ENCODE measurements at regions not wholly inside any gene's neighbourhood (a gene's known extent, or its start where the extent isn't known, plus 50 kb on each side); places are given as distances from the start of the nearest gene placed in this dataset.
A peak's percentile ranks its signal among the peaks of the same experiment; 100 is the strongest.
"Not testable (repeated sequence)": the region's sequence is repeated elsewhere in the genome, so short reads cannot be mapped to it uniquely, and the experiment has no call there.

DNA sequence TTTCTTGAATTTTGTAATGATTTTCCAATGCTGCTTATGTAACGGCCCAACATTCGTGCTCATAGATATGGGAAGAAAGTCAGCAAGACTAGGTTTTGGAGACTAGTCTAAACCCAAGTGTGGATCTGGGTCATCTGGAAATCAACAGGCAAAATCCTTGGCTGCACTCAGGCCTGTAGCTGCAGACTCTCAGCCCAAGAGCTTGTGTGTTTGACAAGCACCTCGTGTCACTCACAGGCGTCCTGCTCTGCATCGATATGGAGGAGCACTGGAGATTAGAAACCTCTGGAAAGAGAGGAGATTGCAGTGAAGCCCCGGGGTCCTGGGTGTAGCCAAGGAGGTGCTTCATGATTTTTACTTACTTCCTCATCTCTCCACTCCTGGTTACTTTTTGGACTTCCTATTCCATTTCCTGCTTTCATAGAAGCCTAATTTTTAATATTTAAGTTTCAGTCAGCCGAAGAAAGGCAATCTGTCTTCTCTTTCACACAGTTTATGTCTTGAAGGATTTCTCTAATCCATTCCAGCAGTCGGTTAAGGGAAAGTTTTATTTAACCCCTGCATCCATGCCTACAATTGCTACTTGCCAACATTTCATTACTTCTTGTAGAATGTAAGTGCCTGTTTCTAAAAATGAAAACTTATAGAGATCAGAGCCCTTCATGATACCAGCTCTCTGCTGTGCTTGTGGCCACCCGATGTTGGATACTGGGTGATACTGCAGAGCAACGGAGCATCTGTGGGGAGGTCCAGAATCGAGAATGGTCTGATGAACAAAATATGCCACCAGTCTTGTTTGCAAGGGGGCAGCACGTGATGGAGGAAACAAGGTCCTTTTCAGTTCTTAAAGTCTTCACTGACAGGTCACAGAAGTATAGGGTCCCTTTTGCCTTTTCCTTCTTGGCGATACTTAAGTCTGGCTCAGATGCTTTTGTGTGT, 296.3 kb downstream of the QKI start:
- DNase-seq (ENCODE audit: low spot score), result peak; percentile 27

DNA sequence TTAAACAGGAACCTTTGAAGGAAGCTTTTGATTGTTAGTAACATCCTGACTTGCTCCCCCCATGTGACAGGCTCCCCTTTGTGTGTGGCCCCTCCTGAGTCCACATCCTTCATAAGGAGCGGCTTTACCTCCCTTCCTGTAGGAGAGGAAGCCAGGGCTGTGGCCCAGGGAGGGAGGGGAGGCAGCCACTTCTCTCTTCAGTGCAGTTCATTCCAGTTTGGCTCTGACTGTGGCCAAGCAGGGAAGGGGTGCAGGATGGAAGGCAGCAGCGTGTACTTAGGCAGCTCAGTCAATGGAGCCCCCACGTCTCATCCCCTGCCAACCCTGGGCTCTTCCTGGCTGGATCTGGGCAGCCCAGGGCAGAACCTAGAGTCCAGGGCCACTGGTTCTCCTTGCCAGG, 295.2 kb downstream of the QKI start:
- DNase-seq (ENCODE audit: low spot score), result no peak

DNA sequence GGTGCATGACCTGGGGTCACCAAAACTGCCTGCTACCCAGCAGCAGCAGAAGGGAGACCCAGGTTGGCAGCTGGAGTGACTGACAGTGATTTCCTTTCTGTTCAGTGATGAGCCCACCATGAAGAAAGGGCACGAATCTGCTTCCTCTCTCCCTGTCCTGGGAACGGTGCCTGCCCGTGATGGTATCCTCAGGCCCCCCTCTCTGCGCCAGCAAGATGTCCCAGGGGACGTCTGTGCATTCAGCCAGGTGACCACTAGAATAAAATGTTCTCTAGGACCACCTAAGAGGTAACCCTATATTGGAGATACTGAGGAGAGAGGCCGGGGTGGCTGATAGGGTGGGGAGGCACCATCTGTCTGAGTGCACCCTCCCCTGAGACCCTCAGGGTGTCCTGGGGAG, 294.7 kb downstream of the QKI start:
- DNase-seq (ENCODE audit: low spot score), result no peak

DNA sequence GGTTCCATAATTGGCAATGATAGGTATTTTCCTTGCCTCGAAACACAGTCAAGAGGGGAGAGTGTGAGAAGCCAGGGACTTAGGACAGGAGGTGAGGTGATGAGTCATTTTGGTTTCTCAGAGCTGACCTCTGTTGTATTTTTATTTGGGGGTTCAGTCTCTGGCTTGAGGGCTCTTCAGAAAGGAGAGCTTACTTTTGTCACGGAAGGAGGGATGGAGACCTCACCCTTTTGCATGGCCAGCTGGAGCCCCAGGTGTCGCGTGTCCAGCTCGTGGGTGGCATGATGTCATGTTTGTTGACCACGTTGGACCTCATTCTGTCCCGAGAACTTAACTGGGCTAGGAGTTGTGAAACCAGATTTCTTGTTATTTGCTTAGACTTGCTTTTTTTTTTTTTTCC, 293.9 kb downstream of the QKI start:
- no peak for DNase-seq (ENCODE audit: low spot score)

DNA sequence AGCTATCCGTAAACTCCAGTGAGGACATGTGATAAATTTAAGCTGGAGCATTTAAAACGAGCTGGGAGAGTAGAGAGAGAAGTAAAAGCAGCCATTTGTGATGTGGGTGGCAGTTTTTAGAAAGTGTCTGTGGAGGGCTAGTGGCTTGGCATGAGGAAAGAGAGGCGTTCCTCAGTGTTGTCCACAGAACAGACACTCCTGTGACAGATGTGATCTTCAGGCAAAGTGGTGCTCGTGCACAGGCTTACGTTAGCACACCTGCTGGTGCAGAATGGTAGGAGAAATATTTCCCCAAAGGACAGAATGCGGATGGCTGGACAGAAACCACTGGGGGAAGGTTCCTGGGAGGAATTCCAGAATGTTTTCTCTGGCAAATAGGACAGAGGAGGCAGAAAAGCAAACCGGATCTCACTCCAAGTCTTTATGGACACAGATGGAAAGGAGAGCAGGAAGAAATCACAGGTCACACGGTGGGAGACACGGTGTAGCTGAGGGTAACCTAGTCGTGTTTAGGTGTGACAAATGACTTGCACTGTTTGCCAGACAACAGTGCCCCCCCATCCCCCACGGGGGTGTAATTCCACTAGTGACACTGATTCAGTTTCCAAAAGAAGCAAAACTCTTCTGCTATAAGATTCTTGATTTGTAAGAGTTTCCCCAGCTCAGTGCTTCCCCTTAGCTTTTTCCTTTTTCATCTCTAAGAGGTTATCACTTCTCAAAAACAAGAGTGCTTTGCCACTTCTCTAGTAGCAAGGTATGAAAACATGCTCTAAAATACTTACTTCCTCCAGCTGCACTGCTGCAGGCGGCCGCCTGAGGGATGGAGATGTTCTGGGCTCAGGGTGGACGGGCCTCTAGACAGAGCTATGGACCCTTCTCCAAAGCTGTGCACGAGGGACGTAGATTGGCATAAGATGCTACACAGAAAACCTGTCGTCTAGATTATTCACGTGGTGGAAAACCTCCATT, 293.2 kb downstream of the QKI start:
- DNase-seq (ENCODE audit: low spot score), result no peak

DNA sequence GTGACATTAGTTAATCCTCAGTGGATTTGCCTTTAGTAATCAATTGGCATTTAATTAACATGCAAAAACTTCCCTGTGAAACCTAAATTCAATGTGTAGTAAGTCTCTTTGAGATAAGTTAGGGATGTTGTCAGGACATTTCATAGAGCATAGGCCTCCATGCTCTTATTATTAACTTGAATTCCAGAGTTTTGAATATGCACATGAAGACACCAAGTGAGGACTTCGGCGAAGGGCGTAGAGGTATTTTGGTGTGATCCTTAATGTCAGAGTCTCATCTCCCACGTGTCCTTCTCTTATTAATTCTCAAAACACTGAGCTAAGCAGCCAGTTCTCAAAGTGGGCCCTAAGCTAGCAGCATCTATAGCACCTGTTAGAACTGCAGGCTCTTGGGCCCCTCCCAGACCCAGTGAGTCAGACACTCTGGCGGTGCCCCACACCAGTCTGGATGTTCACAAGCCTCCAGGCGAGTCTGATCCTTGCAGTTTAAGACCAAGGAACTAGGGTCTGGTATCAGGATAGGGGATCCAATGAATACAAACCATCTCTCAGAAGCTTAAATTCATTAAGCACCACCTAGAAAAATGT, 292.1 kb downstream of the QKI start:
- DNase-seq (ENCODE audit: low spot score), result no peak

DNA sequence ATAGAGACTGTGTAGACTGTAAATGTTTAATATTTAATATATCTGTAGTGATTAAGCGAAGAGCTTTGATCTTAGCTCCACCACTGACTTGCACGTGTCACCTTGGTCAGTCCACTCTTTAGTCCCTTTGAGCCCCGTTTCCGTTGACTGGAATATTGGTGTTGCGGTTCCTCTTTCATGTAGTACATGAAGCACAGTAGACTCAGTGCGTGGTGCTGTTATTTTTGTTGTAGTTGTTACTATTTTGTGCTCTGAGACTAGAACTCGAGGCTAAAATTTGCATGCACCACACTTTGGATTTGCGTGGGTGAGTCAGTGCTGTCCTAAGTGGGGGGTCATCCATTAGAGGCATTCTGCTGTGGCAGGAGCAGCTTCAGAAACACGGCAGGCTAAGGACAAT, 291.4 kb downstream of the QKI start:
- DNase-seq (ENCODE audit: low spot score), result no peak

DNA sequence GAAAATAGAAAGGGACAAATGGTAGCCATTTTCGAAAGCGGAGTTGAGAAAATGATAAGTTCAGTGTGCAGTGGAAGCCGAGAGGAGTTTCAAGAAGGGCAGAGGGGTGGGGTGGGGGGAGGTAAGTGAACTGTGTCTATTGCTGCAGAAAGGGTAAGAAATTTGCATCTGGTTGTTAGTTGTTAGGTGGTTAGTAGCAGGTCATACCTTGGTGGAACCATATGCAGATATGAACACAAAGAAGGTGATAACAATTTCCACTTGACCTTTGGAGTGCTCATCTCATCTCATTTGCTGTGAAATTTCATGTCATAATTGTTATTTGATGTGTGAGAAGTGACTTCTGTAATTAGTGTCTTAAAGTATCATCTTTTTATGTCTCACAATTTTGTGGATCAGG, 288.2 kb downstream of the QKI start:
- no peak for DNase-seq (ENCODE audit: low spot score)

DNA sequence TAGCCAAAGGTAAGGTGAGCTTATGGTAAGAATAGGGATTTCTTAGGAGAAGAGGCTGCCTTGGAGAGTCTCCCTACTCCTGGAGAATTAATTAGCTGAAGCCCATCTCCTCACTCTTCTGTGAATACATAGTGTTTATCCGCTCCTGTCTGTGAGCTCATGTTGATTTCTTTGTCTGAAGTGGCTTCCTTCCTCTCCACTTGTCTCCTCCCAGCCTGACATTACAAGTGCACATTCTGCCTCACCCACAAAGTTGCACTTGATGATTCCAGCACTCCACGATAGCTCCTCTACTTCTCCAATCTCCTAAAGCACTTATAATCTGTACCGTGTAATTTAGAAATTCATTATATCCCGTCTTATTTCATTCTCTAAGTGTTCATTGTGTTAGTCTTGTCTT, 287.2 kb downstream of the QKI start:
- no peak for DNase-seq (ENCODE audit: low spot score)

DNA sequence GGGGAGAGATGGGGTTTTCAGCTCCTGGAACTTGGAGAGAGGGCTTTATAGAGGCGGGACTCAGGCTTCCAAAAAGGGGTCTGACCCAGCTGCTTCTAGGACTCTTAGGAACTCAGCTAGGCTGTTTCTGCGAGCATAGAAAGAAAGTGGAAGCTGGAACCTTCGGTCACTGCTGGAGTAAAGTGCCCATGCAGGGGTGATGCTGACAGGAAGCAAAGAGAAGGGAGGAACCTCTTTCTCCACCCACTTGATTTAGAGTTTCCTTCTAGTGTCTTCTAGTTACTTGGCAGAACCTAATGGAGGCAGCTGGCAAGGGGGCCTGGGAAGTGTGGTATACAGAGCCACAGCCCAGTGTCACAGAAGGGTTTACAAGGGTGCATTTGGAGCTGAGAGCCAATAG, 283.6 kb downstream of the QKI start:
- DNase-seq (ENCODE audit: low spot score), result no peak

DNA sequence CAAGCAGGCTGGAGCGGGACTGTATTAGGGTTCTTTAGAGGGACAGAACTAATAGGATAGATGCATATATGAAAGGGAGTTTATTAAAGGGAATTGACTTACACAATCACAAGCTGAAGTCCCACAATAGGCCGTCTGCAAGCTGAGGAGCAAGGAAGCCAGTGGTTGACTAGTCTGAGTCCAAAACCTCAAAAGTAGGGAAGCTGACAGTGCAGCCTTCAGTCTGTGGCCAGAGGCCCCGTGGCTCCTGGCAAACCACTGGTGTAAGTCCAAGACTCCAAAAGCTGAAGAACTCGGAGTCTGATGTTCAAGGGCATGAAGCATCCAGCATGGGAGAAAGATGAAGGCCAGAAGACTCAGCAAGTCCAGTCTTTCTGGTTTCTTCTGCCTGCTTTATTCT, 281.8 kb downstream of the QKI start:
- DNase-seq (ENCODE audit: low spot score), result not testable (repeated sequence)

DNA sequence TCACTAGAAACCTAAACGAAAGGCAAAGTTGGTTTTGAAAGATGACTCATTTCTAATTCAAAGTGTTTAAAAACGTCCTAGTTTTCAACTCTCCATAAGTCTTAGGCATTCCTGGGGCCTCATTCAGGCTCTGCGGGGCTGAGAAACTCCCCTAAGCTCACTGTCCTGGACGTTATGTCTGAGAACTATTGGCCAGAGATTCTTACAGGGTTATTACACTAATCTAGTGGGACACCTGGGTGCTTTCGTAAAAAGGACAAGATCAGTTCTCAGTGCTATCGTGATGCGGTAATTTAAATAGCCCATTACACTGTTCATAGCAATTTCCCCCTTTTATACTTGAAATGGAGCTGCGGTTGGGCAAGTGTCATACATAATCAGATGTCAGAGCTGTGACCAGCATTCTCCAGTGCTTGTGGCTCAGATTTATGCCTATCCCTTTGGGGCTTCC, 280.9 kb downstream of the QKI start:
- DNase-seq (ENCODE audit: low spot score), result no peak

DNA sequence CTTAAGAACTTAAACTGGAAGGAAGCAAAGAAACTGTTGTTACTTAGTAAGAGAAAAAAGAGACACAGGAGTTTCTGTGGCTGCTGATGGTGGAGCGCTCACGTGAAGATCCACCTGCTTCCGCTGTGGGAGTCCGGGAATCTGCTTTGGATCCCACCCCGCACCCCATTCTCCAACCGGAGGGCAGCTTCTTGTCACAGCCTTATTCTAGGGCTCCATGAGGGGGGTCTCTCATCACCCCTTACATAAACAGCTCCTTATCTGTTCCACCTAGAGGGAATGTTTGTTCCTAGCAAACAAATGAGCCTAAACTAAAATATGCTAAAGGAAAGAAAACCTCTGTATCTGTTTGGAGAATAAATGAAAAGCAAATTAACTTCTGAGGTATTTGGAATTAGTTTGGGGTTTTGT, 280.5 kb downstream of the QKI start:
- no peak for DNase-seq (ENCODE audit: low spot score)

DNA sequence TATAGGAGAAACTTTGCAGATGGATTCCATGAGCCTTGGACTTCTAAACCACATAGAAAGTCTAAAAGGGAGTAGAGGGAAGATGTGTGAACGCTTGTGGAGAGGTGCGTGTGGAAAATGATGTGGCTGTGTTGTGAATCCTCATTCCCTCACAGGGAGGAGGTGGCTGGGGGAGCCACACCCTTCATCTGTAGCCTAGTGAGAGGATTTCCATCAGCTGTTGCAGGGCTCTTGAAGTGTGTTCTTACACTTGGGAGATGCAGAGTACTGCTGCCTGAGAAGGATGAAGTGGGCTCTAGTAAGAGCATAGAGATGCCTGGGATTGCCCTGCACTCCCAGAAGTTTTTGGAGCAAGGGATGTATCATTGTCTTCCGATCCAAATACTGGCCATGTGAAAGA, 279.6 kb downstream of the QKI start:
- DNase-seq (ENCODE audit: low spot score), result no peak

DNA sequence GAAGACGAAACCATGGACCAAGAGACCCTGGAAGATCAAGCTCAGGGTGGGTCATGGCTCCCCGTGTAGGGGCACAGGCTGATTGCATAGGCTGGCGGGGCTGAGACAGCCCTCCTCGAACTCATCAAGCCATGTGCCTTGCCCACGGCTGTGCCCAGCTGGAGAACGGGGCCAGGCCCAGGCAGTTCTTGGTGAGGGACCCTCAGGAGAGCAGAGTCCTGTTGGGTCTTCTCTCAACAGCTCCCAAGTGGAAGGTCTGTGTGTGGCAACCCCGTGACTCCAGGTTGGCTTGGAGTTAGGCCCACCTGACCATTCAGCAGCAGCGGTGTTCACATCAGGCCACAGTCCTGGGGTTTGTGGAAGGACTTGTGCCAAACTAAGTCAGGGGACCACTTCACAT, 276.5 kb downstream of the QKI start:
- no peak for DNase-seq (ENCODE audit: low spot score)

DNA sequence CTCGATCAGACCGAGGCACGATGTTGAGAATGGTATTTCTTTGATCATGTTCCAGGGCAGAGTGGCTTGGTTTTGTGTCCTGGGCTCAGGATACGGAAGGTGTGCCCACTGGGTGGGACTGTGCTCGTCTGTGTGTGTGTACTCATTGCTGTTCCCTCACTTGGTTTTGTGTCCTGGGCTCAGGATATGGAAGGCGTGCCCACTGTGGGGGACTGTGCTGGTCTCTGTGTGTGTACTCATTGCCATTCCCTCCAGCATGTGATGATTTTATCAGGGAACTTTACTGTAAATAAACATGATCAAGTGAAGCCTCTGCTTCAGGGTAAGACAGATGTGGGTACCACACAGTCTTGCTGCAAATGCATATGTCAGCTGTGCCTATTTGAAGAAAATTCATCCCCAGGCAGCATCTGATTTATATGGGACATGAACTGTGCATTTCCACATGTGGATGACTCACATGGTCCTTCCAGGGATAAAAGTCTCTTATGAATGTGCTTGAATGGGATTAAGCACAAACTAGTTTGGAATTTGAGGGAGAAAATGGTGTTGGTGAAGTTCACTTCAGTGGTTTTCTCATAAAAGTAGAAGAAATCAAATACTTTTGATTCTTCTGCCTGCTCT, 274.3 kb downstream of the QKI start:
- DNase-seq (ENCODE audit: low spot score), result no peak

DNA sequence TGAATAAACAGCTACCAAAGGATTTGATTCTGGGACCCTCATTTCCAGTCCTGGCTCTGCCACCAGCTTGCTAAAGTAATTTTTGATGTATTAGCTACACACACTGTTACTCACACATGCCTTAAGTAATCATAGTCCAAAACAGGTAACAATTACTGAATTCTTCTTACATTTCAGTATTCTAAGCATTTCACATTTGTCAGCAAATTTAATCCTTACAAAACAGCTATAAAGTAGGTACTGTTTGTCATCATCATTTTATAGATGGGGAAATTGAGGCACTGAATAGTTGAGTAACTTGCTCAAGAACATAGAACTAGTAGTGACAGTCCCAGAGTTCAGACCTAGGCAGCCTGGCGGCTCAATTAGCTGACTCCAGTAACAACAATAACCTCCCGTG, 272.6 kb downstream of the QKI start:
- no peak for DNase-seq (ENCODE audit: low spot score)

DNA sequence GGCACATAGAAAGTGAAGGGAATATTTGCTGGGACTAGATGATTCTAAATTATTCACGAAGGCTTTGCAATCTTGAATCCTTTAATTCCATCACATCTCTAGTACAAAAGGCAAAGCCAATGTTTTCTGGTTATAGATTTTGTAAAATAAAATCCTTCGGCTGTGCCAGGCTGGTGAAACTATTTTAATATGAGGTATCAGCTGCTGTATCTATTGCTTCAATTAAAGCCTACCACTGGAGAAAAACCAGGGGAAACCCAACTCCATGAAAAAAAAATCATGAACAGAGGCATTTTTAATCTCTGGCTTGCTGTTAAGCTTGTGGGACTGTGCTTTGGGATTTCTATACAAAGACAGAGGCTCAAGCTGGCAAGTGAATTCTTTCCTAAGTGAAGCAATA, 271.8 kb downstream of the QKI start:
- no peak for DNase-seq (ENCODE audit: low spot score)

DNA sequence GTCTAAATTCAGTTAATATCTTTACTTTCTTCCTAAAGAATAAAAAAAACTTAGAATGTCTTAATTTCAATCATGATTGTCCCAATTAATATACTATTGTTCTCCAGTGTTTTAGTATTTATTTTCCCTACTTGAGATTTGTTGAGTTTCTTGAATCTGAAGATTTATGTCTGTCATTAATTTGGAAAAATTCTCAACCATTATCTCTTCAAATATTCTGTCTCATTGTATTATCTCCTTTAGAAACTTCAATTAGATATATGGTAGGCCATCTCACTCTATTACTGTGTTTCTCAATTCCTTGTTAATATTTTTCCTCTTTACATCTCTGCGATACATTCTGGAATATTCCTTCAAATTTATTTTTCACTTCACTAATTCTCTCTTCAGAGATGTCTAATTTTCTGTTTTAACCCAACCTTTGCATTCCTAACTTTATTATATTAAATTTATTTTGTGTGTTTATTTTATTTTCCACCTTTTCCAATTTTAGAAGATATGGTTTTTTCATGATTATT, 268.6 kb downstream of the QKI start:
- no peak for DNase-seq (ENCODE audit: low spot score)

DNA sequence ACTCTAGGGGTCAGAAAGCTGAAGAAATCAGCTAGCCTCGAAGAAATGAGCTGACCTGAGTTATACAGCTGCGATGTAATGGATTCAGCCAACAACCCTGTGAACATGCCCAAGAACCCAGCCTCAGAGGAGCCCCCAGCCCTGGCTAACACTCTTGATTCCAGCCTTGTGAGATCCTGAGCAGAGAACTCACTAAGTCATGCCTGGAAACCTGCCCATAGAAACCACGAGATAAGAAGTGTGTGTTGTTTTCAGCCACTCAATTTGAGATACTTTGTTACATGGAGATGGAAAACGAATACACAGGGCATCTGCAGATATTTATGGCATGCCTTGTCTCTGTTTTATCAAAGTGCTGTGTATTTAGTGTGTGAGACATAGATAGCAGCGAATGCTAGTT, 265.2 kb downstream of the QKI start:
- no peak for DNase-seq (ENCODE audit: low spot score)

DNA sequence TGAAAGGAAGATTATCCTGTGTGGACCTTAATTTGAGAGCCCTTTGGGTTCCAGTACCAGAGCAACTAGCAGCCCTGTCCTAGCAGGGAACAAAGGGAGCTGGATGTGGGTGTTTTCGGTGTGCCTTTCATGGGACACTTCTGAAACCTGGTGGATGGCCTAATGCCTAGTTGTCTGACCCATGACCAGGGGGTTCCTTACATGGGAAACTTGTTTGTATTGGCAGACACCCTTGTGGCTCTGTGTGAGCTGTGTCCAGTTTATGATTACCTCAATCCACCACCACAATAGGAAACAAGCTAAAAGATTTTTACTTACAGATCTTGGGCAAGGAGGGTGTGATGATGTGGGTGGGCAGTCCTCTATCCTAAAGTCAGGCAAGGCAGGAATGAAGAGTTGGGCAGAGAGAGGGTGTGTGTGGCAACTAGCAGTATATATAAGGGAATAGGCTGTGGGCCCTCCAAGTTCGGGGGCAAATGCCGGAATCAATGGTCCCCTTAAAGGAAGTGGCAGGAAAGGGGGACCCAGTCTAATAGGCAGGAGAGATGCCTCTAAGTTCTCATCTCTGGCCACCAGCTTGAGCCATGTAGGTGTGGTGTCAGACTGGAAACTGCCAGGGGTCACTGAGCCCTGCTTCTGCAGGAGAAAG, 264.6 kb downstream of the QKI start:
- no peak for DNase-seq (ENCODE audit: low spot score)

All from SK-N-DZ (cell line).